ENCODE measurements at regions not wholly inside any gene's neighbourhood (a gene's known extent, or its start where the extent isn't known, plus 50 kb on each side); places are given as distances from the start of the nearest gene placed in this dataset.

DNA sequence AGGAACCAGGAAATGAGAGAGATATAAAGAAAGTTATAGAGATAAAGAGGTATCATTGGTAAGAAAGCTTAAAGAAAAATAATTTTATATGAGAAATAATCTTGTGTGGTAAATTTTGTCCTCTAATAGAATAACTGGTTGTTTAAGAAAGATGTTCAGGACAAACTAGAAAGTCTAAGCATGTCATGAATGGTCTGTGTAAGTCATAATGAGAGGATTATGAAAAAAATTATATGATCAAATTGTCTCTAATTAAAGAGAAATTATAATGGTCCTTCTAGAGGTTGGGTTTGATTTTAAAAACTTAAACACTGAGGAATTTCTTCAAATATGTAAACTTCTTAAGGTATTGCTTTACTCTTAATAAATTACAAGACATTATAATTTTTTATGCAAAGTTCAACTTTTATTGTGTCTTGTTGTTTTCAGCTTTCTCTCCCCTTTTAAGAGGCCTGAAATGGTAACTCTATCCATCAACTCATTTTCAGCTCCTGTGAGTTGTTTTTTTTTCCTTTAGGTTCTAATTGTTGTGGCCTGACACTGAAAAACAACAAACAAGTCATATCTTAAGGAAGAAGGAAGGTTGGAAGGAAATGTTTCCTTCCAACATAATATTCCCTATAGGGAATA, 88.2 kb upstream of the CNOT2 start:
- H3K4me3 ChIP-seq (ENCODE audit: low read length), result no peak overlapping the region
- H3K27me3 ChIP-seq (ENCODE audit: insufficient read depth, low read length), result no peaks in the 10 kb centered on the region

GRCh38 chr12:70157099-70157498, 86.1 kb upstream of the CNOT2 start:
- Histone ChIP-seq H3K9ac (ENCODE audit: low read depth, low read length) (no peak overlapping the region), H3K27ac (ENCODE audit: low read depth, low read length) (no peak overlapping the region), H3K36me3 (ENCODE audit: insufficient read depth, low read length) (no peaks in the 10 kb centered on the region), H3K9me3 (ENCODE audit: insufficient read depth, low read depth, low read length) (peaks cover 85% of the 10 kb centered on the region), H3K27me3 (ENCODE audit: insufficient read depth, low read length) (no peaks in the 10 kb centered on the region), H3K4me1 (ENCODE audit: insufficient read depth, low read length) (no peaks in the 10 kb centered on the region), H3K4me3 (ENCODE audit: low read length) (no peak overlapping the region)
- 100% methylated on average over 1 of the region's 1 CpG for WGBS

More for the DNA sequence above, 88.2 kb upstream of the CNOT2 start:
- Histone ChIP-seq H3K4me1 (ENCODE audit: insufficient read depth, low read length) (no peaks in the 10 kb centered on the region), H3K36me3 (ENCODE audit: insufficient read depth, low read length) (no peaks in the 10 kb centered on the region), H3K9ac (ENCODE audit: low read depth, low read length) (no peak overlapping the region), H3K27ac (ENCODE audit: low read depth, low read length) (no peak overlapping the region), H3K9me3 (ENCODE audit: insufficient read depth, low read depth, low read length) (peaks cover 77% of the 10 kb centered on the region)

DNA sequence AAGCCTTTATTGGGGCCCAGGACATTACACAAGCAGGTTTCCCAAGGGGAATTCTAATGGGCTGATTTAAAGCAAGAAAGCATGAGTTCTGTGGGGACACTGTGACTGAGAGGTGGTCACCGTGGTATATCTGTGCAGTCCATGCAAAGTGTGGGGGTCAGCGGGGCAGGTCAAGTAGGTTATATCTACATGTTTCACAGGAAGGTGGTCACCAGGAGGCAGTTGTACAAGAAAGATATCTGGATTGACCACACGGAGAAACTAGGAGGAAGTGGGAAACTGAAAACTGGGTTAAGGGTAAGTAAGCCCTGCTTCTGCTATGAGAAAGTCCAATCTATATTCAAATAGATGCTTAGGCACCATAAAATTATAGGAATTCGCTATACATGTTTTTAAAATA, 77.8 kb upstream of the CNOT2 start:
- no peaks in the 10 kb centered on the region for H3K4me1 ChIP-seq (ENCODE audit: insufficient read depth, low read length)

GRCh38 chr12:70176290-70176689, 66.9 kb upstream of the CNOT2 start:
- Histone ChIP-seq H3K36me3 (ENCODE audit: insufficient read depth, low read length) (no peaks in the 10 kb centered on the region), H3K9me3 (ENCODE audit: insufficient read depth, low read depth, low read length) (no peaks in the 10 kb centered on the region), H3K9ac (ENCODE audit: low read depth, low read length) (no peak overlapping the region), H3K27ac (ENCODE audit: low read depth, low read length) (no peak overlapping the region), H3K4me1 (ENCODE audit: insufficient read depth, low read length) (no peaks in the 10 kb centered on the region), H3K4me3 (ENCODE audit: low read length) (no peak overlapping the region), H3K27me3 (ENCODE audit: insufficient read depth, low read length) (no peaks in the 10 kb centered on the region)

More for the DNA sequence above, 77.8 kb upstream of the CNOT2 start:
- no peak overlapping the region for H3K27ac ChIP-seq (ENCODE audit: low read depth, low read length)
- H3K4me3 ChIP-seq (ENCODE audit: low read length), result no peak overlapping the region
- 94% methylated on average over 3 of the region's 4 CpGs for WGBS
- no peaks in the 10 kb centered on the region for H3K27me3 ChIP-seq (ENCODE audit: insufficient read depth, low read length)
- peaks cover 8% of the 10 kb centered on the region for H3K9me3 ChIP-seq (ENCODE audit: insufficient read depth, low read depth, low read length)
- H3K9ac ChIP-seq (ENCODE audit: low read depth, low read length), result no peak overlapping the region
- H3K36me3 ChIP-seq (ENCODE audit: insufficient read depth, low read length), result no peaks in the 10 kb centered on the region

- no peak overlapping the region for H3K9ac ChIP-seq (ENCODE audit: low read depth, low read length)
- H3K27me3 ChIP-seq (ENCODE audit: insufficient read depth, low read length), result no peaks in the 10 kb centered on the region
- H3K36me3 ChIP-seq (ENCODE audit: insufficient read depth, low read length), result no peaks in the 10 kb centered on the region
- WGBS, result no CpG with 5 or more reads among the region's 1 CpG
- H3K4me1 ChIP-seq (ENCODE audit: insufficient read depth, low read length), result no peaks in the 10 kb centered on the region
- no peak overlapping the region for H3K27ac ChIP-seq (ENCODE audit: low read depth, low read length)
- H3K9me3 ChIP-seq (ENCODE audit: insufficient read depth, low read depth, low read length), result no peaks in the 10 kb centered on the region
- no peak overlapping the region for H3K4me3 ChIP-seq (ENCODE audit: low read length)
Measured at GRCh38 chr12:70177631-70178030, 65.6 kb upstream of the CNOT2 start.

DNA sequence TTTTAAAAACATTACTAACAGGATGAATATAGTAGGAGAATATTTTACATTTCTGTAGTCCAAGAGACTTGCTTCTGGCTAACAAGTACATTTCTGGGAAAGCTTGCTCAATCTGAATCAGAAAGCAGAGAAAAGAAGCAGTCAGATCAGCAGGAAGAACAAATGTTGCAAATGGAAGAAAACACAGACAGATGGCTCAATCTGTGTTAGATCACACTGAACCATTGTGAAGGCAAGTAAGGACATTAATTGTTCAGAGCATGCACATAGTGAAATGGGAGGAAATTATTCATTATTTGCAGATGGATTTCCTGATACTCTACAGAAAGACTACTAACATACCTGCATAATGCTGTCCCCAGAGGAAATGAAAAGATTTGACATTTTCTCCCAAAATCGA, 65.2 kb upstream of the CNOT2 start:
- 100% methylated on average over 1 of the region's 1 CpG for WGBS

GRCh38 chr12:70180130-70180529, 63.1 kb upstream of the CNOT2 start:
- 91% methylated on average over 3 of the region's 3 CpGs for WGBS
- Histone ChIP-seq H3K27me3 (ENCODE audit: insufficient read depth, low read length) (no peaks in the 10 kb centered on the region), H3K36me3 (ENCODE audit: insufficient read depth, low read length) (no peaks in the 10 kb centered on the region), H3K9me3 (ENCODE audit: insufficient read depth, low read depth, low read length) (no peaks in the 10 kb centered on the region), H3K27ac (ENCODE audit: low read depth, low read length) (no peak overlapping the region), H3K4me3 (ENCODE audit: low read length) (no peak overlapping the region), H3K9ac (ENCODE audit: low read depth, low read length) (no peak overlapping the region), H3K4me1 (ENCODE audit: insufficient read depth, low read length) (no peaks in the 10 kb centered on the region)

More for the DNA sequence above, 65.2 kb upstream of the CNOT2 start:
- Histone ChIP-seq H3K27me3 (ENCODE audit: insufficient read depth, low read length) (no peaks in the 10 kb centered on the region), H3K9ac (ENCODE audit: low read depth, low read length) (no peak overlapping the region), H3K4me1 (ENCODE audit: insufficient read depth, low read length) (no peaks in the 10 kb centered on the region), H3K9me3 (ENCODE audit: insufficient read depth, low read depth, low read length) (no peaks in the 10 kb centered on the region), H3K36me3 (ENCODE audit: insufficient read depth, low read length) (no peaks in the 10 kb centered on the region), H3K27ac (ENCODE audit: low read depth, low read length) (no peak overlapping the region), H3K4me3 (ENCODE audit: low read length) (no peak overlapping the region)

DNA sequence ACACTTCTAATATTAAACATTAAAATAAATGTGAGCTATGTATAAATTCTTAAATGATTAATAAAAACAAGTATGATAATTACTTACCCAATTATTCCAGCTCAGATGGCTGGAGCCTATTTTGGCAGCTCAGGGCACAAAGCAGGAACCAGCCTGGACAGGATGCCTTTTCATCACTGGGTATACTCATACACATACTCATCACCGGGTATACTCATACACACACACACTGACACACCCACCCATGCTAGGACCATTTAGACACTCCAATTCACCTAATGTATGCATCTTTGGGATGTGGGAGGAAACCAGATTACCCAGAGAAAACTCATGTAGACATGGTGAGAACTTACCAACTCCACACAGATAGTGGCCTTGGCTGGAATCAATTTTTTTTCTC, 57.9 kb upstream of the CNOT2 start:
- Histone ChIP-seq H3K36me3 (ENCODE audit: insufficient read depth, low read length) (no peaks in the 10 kb centered on the region), H3K27ac (ENCODE audit: low read depth, low read length) (no peak overlapping the region), H3K27me3 (ENCODE audit: insufficient read depth, low read length) (no peaks in the 10 kb centered on the region), H3K4me1 (ENCODE audit: insufficient read depth, low read length) (no peaks in the 10 kb centered on the region), H3K4me3 (ENCODE audit: low read length) (no peak overlapping the region), H3K9ac (ENCODE audit: low read depth, low read length) (no peak overlapping the region), H3K9me3 (ENCODE audit: insufficient read depth, low read depth, low read length) (no peaks in the 10 kb centered on the region)
- WGBS, result 92% methylated on average over 1 of the region's 1 CpG

- no peaks in the 10 kb centered on the region for H3K36me3 ChIP-seq (ENCODE audit: insufficient read depth, low read length)
- H3K27me3 ChIP-seq (ENCODE audit: insufficient read depth, low read length), result no peaks in the 10 kb centered on the region
- H3K4me3 ChIP-seq (ENCODE audit: low read length), result no peak overlapping the region
- H3K27ac ChIP-seq (ENCODE audit: low read depth, low read length), result no peak overlapping the region
- 94% methylated on average over 3 of the region's 3 CpGs for WGBS
- H3K4me1 ChIP-seq (ENCODE audit: insufficient read depth, low read length), result peaks cover 6% of the 10 kb centered on the region
- H3K9ac ChIP-seq (ENCODE audit: low read depth, low read length), result no peak overlapping the region
- H3K9me3 ChIP-seq (ENCODE audit: insufficient read depth, low read depth, low read length), result no peaks in the 10 kb centered on the region
Measured at GRCh38 chr12:70186436-70186835, 56.8 kb upstream of the CNOT2 start.

- Histone ChIP-seq H3K9me3 (ENCODE audit: insufficient read depth, low read depth, low read length) (no peaks in the 10 kb centered on the region), H3K4me3 (ENCODE audit: low read length) (no peak overlapping the region), H3K9ac (ENCODE audit: low read depth, low read length) (no peak overlapping the region), H3K36me3 (ENCODE audit: insufficient read depth, low read length) (no peaks in the 10 kb centered on the region), H3K4me1 (ENCODE audit: insufficient read depth, low read length) (peaks cover 6% of the 10 kb centered on the region), H3K27ac (ENCODE audit: low read depth, low read length) (no peak overlapping the region), H3K27me3 (ENCODE audit: insufficient read depth, low read length) (no peaks in the 10 kb centered on the region)
- 82% methylated on average over 1 of the region's 1 CpG for WGBS
Measured at GRCh38 chr12:70190262-70191010, 52.8 kb upstream of the CNOT2 start.
